GM12878 (cell line): ENCODE measurements at regions not wholly inside any gene's neighbourhood (a gene's known extent, or its start where the extent isn't known, plus 50 kb on each side); places are given as distances from the start of the nearest gene placed in this dataset.

Source experiments
- ATAC-seq: fragments of 200-7000 bp; cut with Tn5 transposase; 3 replicates; pipeline ENCODE4 v1.9.1; 2020; ENCODE audit warnings: mild to moderate bottlenecking, moderate library complexity
- BruUV-seq: library from RNA; stranded (reverse); fragments of 400-500 nt; replicated peaks from 2 replicates; lab custom pipeline; 2021; lab: Mats Ljungman, UMichigan
- CTCF ChIA-PET: fragments of 300-600 bp; sonication (Branson Sonifier 250); formaldehyde crosslinking; extraction: SDS; loops from one replicate; lab custom pipeline; 2021; ENCODE audit warnings: inconsistent platforms; lab: Yijun Ruan, JAX
- POLR2A ChIA-PET: fragments of 350-600 bp; formaldehyde crosslinking; extraction: SDS; loops from one replicate; lab custom pipeline; 2021; ENCODE audit warnings: inconsistent platforms; lab: Charles Lee
- RAD21 ChIA-PET: fragments of 300-600 bp; sonication (Branson Sonifier 250); formaldehyde crosslinking; loops from one replicate; lab custom pipeline; 2023; ENCODE audit warnings: antibody characterized with exemption; ENCODE audit not compliant: unreplicated experiment; lab: Charles Lee
- SMC1A ChIA-PET: fragments of 300-600 bp; sonication (Branson Sonifier 250); formaldehyde crosslinking; loops from one replicate; lab custom pipeline; 2023; ENCODE audit not compliant: unreplicated experiment, uncharacterized antibody; lab: Charles Lee
- DNase-seq: peaks from one replicate; pipeline ENCODE4 v3.0.0-alpha.2; 2011; ENCODE audit warnings: low read depth, low spot score
- FAIRE-seq: peaks from 3 replicates; lab custom pipeline; 2011; peaks lifted over from hg19 to GRCh38; lab: Jason Lieb, UNC
- H2AFZ ChIP-seq: 2 replicates; pipeline ENCODE4 v1.6.0; 2011; ENCODE audit warnings: low read depth, low read length, control low read depth; ENCODE audit not compliant: control insufficient read depth
- H3K27ac ChIP-seq: 2 replicates; pipeline ENCODE4 v1.5.1; 2011; ENCODE audit warnings: control low read depth; ENCODE audit not compliant: control insufficient read depth, insufficient read depth
- H3K27me3 ChIP-seq, 2 experiments: replicated peaks in 1 of 2; 2 replicates each; pipeline versions ENCODE4 v1.6.0 to v1.6.1; 2011; ENCODE audit warnings: low read length in 1 of 2; ENCODE audit not compliant: control insufficient read depth in 2 of 2, insufficient read depth in 2 of 2
- H3K36me3 ChIP-seq, 2 experiments: 2 replicates each; pipeline ENCODE4 v1.5.1; 2011; ENCODE audit warnings: low read length in 1 of 2; ENCODE audit not compliant: control insufficient read depth in 2 of 2, insufficient read depth in 2 of 2
- H3K4me1 ChIP-seq: 2 replicates; pipeline ENCODE4 v1.6.1; 2011; ENCODE audit warnings: mild to moderate bottlenecking, low read length, moderate library complexity, mixed read lengths; ENCODE audit not compliant: control insufficient read depth, insufficient read depth
- H3K4me2 ChIP-seq: 2 replicates; pipeline ENCODE4 v1.6.0; 2011; ENCODE audit warnings: control low read depth; ENCODE audit not compliant: control insufficient read depth, insufficient read depth
- H3K4me3 ChIP-seq: fragments of 200-600 bp; sonication (generic); 2 replicates; pipeline ENCODE4 v1.5.1; 2016
- H3K79me2 ChIP-seq: 2 replicates; pipeline ENCODE4 v1.6.0; 2011; ENCODE audit warnings: low read length; ENCODE audit not compliant: control insufficient read depth, insufficient read depth
- H3K9ac ChIP-seq: 2 replicates; pipeline ENCODE4 v1.8.0; 2011; ENCODE audit warnings: low read length, control low read depth, mixed read lengths; ENCODE audit not compliant: control insufficient read depth, insufficient read depth
- H3K9me3 ChIP-seq: replicated peaks from 3 replicates; pipeline ENCODE4 v1.5.1; 2011; ENCODE audit warnings: mild to moderate bottlenecking, low read length; ENCODE audit not compliant: control insufficient read depth, insufficient read depth
- H4K20me1 ChIP-seq: 2 replicates; pipeline ENCODE4 v1.6.0; 2011; ENCODE audit not compliant: control insufficient read depth, insufficient read depth
- ELK1 ChIP-seq: IDR thresholded peaks from 2 replicates; pipeline ENCODE4 v1.6.1; 2012; ENCODE audit warnings: low read depth, low read length, improper control_type of control experiment
- HCFC1 ChIP-seq: fragments of 150-350 bp; IDR thresholded peaks from 2 replicates; pipeline ENCODE4 v1.6.1; 2014; ENCODE audit warnings: low read length
- IRF5 ChIP-seq: fragments of 450-650 bp; IDR thresholded peaks from 2 replicates; pipeline ENCODE4 v1.6.1; 2017; ENCODE audit warnings: borderline replicate concordance
- MTA2 ChIP-seq: fragments of 450-650 bp; IDR thresholded peaks from 2 replicates; pipeline ENCODE4 v1.6.1; 2016; ENCODE audit warnings: low read depth, mild to moderate bottlenecking, moderate library complexity
- NFXL1 ChIP-seq: fragments of 450-650 bp; IDR thresholded peaks from 2 replicates; pipeline ENCODE4 v1.6.1; 2017; ENCODE audit warnings: antibody characterized with exemption, mild to moderate bottlenecking, borderline replicate concordance
- NFYA ChIP-seq: IDR thresholded peaks from 2 replicates; pipeline ENCODE4 v1.6.1; 2011; ENCODE audit warnings: low read depth, mild to moderate bottlenecking, low read length, improper control_type of control experiment, borderline replicate concordance
- NFYB ChIP-seq: IDR thresholded peaks from 2 replicates; pipeline ENCODE4 v1.6.1; 2011; ENCODE audit warnings: low read depth, mild to moderate bottlenecking, low read length, improper control_type of control experiment, moderate library complexity; ENCODE audit not compliant: insufficient read depth
- POLR2AphosphoS2 ChIP-seq: IDR thresholded peaks from 2 replicates; pipeline ENCODE4 v1.6.1; 2011; ENCODE audit warnings: low read depth, mild to moderate bottlenecking, low read length, improper control_type of control experiment, moderate library complexity
- RB1 ChIP-seq: fragments of 450-650 bp; formaldehyde crosslinking; IDR thresholded peaks from 2 replicates; pipeline ENCODE4 v1.6.1; 2017; ENCODE audit warnings: mild to moderate bottlenecking, borderline replicate concordance
- RCOR1 ChIP-seq: conservative IDR thresholded peaks from 2 replicates; pipeline ENCODE4 v1.6.1; 2012; ENCODE audit warnings: low read depth, low read length, improper control_type of control experiment
- RFX5 ChIP-seq: IDR thresholded peaks from 2 replicates; pipeline ENCODE4 v1.6.1; 2011; ENCODE audit warnings: low read depth, low read length, improper control_type of control experiment
- RUNX3 ChIP-seq: IDR thresholded peaks from 2 replicates; pipeline ENCODE4 v1.6.1; 2012; ENCODE audit warnings: low read length, inconsistent platforms
- STAT3 ChIP-seq: IDR thresholded peaks from 2 replicates; pipeline ENCODE4 v1.6.1; 2011; ENCODE audit warnings: low read depth, low read length, improper control_type of control experiment
- ZBED1 ChIP-seq: IDR thresholded peaks from 2 replicates; pipeline ENCODE4 v1.6.1; 2016; ENCODE audit warnings: borderline replicate concordance
- WGBS: methylation state at CpG from one replicate; pipeline ENCODE4 v1.1.6; 2016; ENCODE audit warnings: low lambda C conversion rate; ENCODE audit not compliant: insufficient replicate concordance, insufficient coverage; ENCODE audit errors: missing lambda C conversion rate; 5-methylcytosine and 5-hydroxymethylcytosine counted together
- in situ Hi-C: fragments of 300-500 bp; cut with MboI; formaldehyde crosslinking; loops from 9 replicates; pipeline ENCODE4 v1.14.3; 2018; ENCODE audit warnings: mixed read lengths
- intact Hi-C: fragments of 100-400 bp; cut with micrococcal nuclease; formaldehyde crosslinking; loops from one replicate; pipeline ENCODE4 v1.14.2; 2022; ENCODE audit not compliant: unreplicated experiment

GRCh38 chr2:235324324-235324723 lies 169.5 kb upstream of the AGAP1 start:
- no peak for DNase-seq
- no peak for ATAC-seq
- H3K4me3 ChIP-seq = no peak overlapping the region
- H3K4me1 ChIP-seq = no peaks in the 10 kb centered on the region
- in situ Hi-C loops = no loop called here
- no peak for TF ChIP-seq NFYA
- TF ChIP-seq RFX5 = no peak
- no peak for TF ChIP-seq MTA2
- TF ChIP-seq ELK1 = no peak
- BruUV-seq = no TSS peak
- no peaks in the 10 kb centered on the region for H3K79me2 ChIP-seq
- FAIRE-seq = no peak
- H3K27me3 ChIP-seq = no peaks in the 10 kb centered on the region
- no peak overlapping the region for H3K4me2 ChIP-seq
- ChIA-PET RAD21 (no interaction called here), SMC1A (no interaction called here), CTCF (no interaction called here), POLR2A (no interaction called here)
- no peak overlapping the region for H3K9ac ChIP-seq
- H4K20me1 ChIP-seq = no peaks in the 10 kb centered on the region
- H2AFZ ChIP-seq = no peak overlapping the region
- no peaks in the 10 kb centered on the region for H3K36me3 ChIP-seq
- no peaks in the 10 kb centered on the region for H3K9me3 ChIP-seq
- H3K27ac ChIP-seq = no peak overlapping the region
- intact Hi-C loops = no loop called here
- WGBS = 21% methylated on average over 8 of the region's 9 CpGs

- Histone ChIP-seq H3K36me3 (no peaks in the 10 kb centered on the region), H3K9ac (no peak overlapping the region), H2AFZ (no peak overlapping the region), H3K4me2 (no peak overlapping the region)
- RAD21 ChIA-PET = no interaction called here
- intact Hi-C loops = no loop called here
- no peak for TF ChIP-seq POLR2AphosphoS2
- no peak for TF ChIP-seq RB1
- TF ChIP-seq IRF5 = no peak
- no peak for TF ChIP-seq RCOR1
- no peak for TF ChIP-seq HCFC1
- no peak for TF ChIP-seq NFYB
- TF ChIP-seq ZBED1 = no peak
- no peak for TF ChIP-seq RUNX3
- no peak for TF ChIP-seq STAT3
- TF ChIP-seq NFXL1 = no peak
- TF ChIP-seq, all 136 proteins: peak for 0
- CTCF ChIA-PET = no interaction called here
- no peaks in the 10 kb centered on the region for H4K20me1 ChIP-seq
- DNase-seq (no peak), FAIRE-seq (no peak), ATAC-seq (no peak)
- WGBS = 15% methylated on average over 5 of the region's 6 CpGs
- no peaks in the 10 kb centered on the region for H3K4me1 ChIP-seq
- no TSS peak for BruUV-seq
- H3K9me3 ChIP-seq = no peaks in the 10 kb centered on the region
- SMC1A ChIA-PET = no interaction called here
- H3K27me3 ChIP-seq = no peaks in the 10 kb centered on the region
- POLR2A ChIA-PET = no interaction called here
- no peak overlapping the region for H3K4me3 ChIP-seq
- in situ Hi-C loops = no loop called here
- H3K27ac ChIP-seq = no peak overlapping the region
- no peaks in the 10 kb centered on the region for H3K79me2 ChIP-seq
Measured at GRCh38 chr2:235325151-235325550, 168.7 kb upstream of the AGAP1 start.
